Osteocyte (in vitro differentiated cells): ENCODE measurements at regions not wholly inside any gene's neighbourhood (a gene's known extent, or its start where the extent isn't known, plus 50 kb on each side); places are given as distances from the start of the nearest gene placed in this dataset.
A peak's percentile ranks its signal among the peaks of the same experiment; 100 is the strongest.

Source experiments
- DNase-seq: peaks from one replicate; pipeline ENCODE4 v3.0.0; 2021; ENCODE audit warnings: mixed read lengths; ENCODE audit not compliant: unreplicated experiment; ENCODE audit errors: extremely low spot score
- H3K27ac Mint-ChIP-seq: one replicate; pipeline ENCODE4 v1.8.0; 2021; ENCODE audit warnings: mild to moderate bottlenecking, mixed read lengths; ENCODE audit not compliant: unreplicated experiment
- H3K27me3 Mint-ChIP-seq: one replicate; pipeline ENCODE4 v1.8.0; 2021; ENCODE audit warnings: mixed read lengths; ENCODE audit not compliant: unreplicated experiment
- H3K36me3 Mint-ChIP-seq: one replicate; pipeline ENCODE4 v1.8.0; 2021; ENCODE audit warnings: mixed read lengths; ENCODE audit not compliant: unreplicated experiment
- H3K4me1 Mint-ChIP-seq: one replicate; pipeline ENCODE4 v1.8.0; 2021; ENCODE audit warnings: mixed read lengths; ENCODE audit not compliant: unreplicated experiment
- H3K4me3 Mint-ChIP-seq: one replicate; pipeline ENCODE4 v1.8.0; 2021; ENCODE audit warnings: mild to moderate bottlenecking, moderate library complexity, mixed read lengths; ENCODE audit not compliant: unreplicated experiment
- H3K9me3 Mint-ChIP-seq: one replicate; pipeline ENCODE4 v1.8.0; 2021; ENCODE audit warnings: mixed read lengths; ENCODE audit not compliant: unreplicated experiment
- CTCF ChIP-seq: fragments of 200-600 bp; sonication (generic); IDR thresholded peaks from 2 replicates; pipeline ENCODE4 v1.5.0; 2021; ENCODE audit warnings: antibody characterized with exemption, mild to moderate bottlenecking, moderate library complexity

GRCh38 chr14:104421892-104422828 is 157.4 kb upstream of the C14orf180 start:
- Mint-ChIP-seq H3K27ac (no peak overlapping the region), H3K4me3 (no peak overlapping the region), H3K36me3 (no peaks in the 10 kb centered on the region), H3K4me1 (no peaks in the 10 kb centered on the region), H3K9me3 (no peaks in the 10 kb centered on the region), H3K27me3 (peaks cover 15% of the 10 kb centered on the region)
- TF ChIP-seq CTCF, result no peak
- DNase-seq, result peak; percentile 84

GRCh38 chr14:104422837-104423681 is 156.5 kb upstream of the C14orf180 start:
- Mint-ChIP-seq H3K4me1 (no peaks in the 10 kb centered on the region), H3K27ac (no peak overlapping the region), H3K4me3 (no peak overlapping the region), H3K9me3 (no peaks in the 10 kb centered on the region), H3K27me3 (peaks cover 10% of the 10 kb centered on the region), H3K36me3 (no peaks in the 10 kb centered on the region)
- no peak for TF ChIP-seq CTCF
- DNase-seq, result peak; percentile 81

GRCh38 chr14:104423701-104424405 is 155.7 kb upstream of the C14orf180 start:
- Mint-ChIP-seq H3K4me1 (no peaks in the 10 kb centered on the region), H3K27me3 (peaks cover 3% of the 10 kb centered on the region), H3K4me3 (no peak overlapping the region), H3K9me3 (no peaks in the 10 kb centered on the region), H3K27ac (no peak overlapping the region), H3K36me3 (no peaks in the 10 kb centered on the region)
- no peak for TF ChIP-seq CTCF
- peak; percentile 75 for DNase-seq

GRCh38 chr14:104424406-104425072 is 155.0 kb upstream of the C14orf180 start:
- Mint-ChIP-seq H3K4me3 (no peak overlapping the region), H3K9me3 (no peaks in the 10 kb centered on the region), H3K27me3 (no peaks in the 10 kb centered on the region), H3K27ac (no peak overlapping the region), H3K4me1 (no peaks in the 10 kb centered on the region), H3K36me3 (no peaks in the 10 kb centered on the region)
- no peak for TF ChIP-seq CTCF
- DNase-seq, result no peak
